SKM-1 treated with dmso at 0.1 percent for 144 hours (cell line): ENCODE measurements at regions not wholly inside any gene's neighbourhood (a gene's known extent, or its start where the extent isn't known, plus 50 kb on each side); places are given as distances from the start of the nearest gene placed in this dataset.

ENCODE experiments used
- DNase-seq: peaks from one replicate; lab custom pipeline; 2025; ENCODE audit not compliant: unreplicated experiment; lab: John Stamatoyannopoulos, UW

DNA sequence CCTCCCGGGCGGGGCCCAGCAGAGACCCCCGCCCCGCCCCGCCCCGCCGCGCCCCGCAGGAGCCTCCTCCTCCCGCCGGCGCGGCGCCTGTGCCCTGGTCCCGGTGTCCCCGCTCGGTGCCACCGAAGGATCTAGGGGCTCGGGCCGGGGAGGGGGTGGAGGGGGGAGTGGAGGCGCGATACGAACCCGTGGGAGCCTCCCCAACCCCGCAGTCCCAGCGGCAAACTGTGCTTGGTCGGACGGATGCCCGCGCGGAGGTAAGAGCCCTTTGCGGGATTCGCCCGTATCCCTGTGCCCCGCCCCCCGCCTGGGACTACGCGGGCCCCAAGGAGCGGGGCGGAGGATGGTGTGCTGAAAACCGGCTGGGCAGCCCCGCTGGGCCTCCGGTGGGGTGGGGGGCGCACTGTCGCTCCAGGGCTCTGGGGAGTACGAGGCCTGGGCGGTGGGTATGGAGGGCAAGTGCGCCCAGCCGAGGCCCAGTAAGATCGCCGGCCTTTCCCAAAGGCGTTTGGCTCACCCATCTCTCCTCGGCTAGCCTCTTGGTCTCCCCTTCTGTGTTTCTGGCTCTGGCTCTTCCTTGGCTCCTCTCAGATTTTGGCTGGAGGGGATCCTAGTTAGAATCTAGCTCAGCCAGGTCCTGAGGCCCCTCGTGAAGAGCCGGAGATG, 65.6 kb upstream of the POLG start:
- DNase-seq, result no peak

DNA sequence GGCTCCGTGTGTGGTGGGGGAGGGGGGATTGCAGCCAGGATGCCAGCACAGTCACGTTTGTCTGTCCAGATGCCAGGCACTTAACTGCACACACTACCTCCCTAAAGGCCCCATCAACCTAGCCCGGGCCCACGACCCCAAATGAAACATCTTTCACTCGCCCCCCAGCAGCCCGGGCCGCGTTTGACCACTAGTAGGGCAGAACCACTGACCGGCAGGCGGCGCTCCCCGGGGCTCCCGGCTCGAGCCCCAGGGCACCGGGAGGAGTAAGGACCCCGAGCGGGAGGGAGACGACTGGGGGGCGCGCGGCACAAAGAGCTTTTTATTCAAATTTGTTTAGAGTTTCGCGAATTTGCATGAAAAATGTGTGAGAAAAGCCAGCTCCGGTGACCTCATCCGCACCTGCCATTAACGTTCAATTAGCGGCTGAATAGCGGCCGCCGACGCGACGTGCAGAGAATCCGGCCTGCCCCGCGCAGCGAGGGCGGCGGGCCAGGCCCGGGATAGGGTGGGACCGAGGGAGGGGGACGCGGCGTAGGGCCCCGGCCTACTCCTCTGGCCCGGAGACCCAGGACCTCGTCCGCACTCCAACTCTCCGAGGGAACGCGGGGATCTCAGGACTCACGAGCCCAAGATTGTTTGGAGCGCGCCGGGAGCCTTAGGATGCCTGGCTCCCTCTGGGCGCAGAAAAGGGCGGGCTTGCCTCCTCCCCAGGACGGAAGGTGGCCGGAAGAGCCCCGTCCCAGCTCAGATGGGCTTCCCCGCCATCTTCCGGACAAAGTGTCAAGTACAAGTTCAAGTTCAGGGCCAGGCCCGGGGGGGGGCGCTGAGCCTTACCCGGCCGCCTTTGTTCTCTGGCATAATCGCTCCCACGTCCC, 64.9 kb upstream of the POLG start:
- no peak for DNase-seq

DNA sequence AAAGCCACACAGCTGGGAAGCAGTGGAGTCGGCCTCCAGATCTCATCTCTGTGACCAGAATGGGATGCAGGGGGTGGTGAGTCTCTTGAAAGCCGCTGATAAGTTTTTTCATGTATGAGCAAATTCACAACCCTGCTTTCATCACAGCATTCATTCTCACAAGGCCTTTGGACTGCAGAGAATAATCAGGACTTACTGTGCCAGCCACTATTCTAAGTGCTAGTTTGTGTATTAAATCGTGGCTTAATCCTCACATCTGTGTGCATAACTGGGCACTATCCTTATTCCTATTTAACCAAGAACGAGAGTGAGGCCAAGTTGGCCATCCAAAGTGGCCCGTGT, 64.2 kb upstream of the POLG start:
- DNase-seq, result no peak

DNA sequence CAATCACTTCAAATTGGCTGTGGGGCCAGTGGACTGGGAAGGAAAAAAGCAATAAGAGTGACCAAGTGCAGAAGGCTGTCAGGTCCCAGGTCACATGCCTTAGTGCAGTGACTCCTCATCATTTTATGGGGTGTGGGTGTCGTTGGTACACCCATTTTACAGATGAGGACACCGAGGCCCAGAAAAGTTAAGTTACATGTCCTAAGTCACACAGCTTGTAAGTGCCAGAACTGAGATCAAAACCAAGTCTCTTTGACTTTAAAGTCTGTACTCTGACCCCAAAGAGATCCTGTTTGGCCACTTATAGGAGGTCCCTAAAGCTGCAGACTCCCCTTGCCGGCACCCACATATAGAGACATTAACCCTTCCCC, 63.0 kb upstream of the POLG start:
- no peak for DNase-seq

DNA sequence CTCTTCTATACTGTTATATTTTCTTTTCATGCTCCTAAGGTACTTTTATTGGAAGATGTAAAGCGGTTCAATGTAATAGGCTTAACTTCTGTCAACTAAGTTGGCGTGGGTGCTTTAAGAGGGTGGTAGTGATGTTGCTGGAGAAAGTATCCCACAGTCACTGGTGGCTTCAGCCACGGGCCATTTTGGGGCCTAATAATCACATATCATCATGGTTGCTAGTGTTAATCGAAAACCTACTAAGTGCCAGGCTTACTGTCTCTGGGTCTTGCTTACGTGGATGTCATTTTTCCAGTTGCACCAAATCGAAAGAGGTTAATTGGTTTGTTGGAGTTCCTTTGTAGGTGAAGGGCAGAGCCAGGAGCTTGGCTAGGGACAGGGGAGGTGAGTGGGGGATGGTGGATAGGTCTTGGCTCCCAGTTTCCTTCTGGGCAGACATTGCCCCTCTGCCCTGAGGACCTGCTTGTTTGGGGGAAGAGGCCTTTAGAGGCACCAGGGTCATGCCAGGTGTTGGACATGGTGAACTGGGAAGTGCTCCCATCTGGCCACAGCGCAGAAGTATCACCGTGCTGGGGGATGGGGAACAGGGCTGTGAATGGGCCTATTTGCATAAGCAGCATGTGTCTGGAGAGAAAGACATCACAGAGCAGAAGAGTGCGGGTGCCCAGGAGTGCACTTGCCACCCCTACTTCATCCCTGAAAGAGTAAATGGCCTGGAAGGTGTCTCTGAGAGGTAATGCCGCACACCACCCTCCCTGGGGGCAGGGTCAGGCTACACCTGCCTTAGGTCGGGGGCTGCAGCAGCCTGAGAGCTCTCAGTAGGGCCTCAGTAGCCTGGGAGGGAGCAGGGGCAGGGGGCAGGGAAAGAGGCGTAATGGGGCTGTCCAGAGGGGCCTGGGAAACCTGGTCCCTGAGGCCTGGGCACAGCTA, 62.4 kb upstream of the POLG start:
- no peak for DNase-seq

DNA sequence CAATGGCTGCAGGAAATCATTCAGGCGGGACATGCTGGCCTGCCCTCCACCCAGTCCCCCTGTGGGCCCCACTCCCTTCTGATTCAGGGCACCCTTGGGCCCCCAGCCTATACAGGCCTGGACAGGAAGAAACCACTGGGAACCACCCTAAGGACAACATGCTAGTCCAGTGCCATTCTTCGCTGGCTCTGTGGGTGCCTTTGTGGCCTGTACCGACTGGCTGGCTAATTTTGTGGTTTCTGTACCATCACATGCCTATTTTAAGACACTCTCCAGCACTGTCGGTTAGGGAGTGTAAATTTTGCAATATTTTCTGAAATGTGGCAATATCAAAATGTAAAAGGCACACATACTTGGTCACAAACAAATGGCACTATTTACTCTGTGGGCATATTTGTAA, 61.4 kb upstream of the POLG start:
- DNase-seq, result peak; percentile 90

DNA sequence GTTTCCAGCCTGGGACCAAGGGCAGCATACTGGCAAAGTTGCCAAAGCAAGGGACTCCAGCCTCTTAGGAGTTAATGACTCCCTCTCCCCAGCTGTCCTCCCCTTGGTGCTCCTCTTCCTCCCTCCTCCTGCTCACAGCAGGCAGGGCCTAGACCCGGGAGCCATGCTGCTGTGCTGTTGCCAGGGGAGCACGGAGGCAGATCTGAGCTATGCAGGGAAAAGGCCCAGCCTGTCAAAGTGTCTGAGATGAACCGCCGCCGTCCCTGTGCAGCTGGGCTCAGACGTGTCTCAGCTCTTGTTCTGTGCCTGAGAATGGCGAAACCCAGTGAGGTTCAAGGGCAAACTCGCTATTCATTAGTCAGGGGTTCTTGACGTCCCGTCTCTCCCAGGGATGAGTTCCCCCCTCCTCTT, 60.8 kb upstream of the POLG start:
- DNase-seq, result peak; percentile 62

DNA sequence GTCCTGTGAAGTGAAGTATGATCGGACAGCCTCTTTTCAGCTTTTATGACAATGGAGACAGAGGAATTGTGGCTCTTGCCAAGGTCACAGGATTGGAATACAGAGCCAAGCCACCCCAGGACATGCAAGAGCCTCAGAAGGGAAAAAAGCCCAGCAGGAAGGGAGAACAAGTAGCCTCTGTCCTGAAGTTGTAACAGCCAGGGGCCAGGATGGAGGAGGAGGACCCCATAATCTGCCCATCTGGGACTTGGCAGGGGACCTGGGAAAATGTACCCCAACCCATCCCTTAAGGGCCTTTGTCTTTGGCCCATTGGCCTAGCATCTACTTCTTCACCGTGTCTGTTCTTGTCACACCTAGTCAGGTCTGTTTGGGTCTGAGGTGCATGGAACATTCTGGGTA, 60.4 kb upstream of the POLG start:
- no peak for DNase-seq

DNA sequence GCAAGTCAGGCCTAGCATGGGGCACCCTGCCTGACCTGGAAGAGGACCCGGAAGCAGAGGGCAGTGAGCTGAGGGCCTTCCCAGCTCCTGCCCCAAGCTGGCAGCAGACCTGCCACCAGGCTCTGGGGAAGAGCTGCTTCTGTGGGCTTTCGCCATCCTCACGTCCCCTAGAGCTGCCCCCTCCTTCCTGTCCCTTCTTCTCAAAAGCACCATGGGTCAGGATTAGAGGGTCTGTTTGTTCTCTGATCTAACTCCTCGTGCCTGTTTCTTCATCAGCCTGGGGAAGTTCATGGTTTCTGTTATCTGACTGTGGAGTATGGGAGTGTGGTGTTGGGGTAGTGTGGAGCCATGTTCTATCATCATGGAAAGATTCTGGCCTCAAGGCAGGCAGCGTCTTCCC, 58.4 kb upstream of the POLG start:
- no peak for DNase-seq

DNA sequence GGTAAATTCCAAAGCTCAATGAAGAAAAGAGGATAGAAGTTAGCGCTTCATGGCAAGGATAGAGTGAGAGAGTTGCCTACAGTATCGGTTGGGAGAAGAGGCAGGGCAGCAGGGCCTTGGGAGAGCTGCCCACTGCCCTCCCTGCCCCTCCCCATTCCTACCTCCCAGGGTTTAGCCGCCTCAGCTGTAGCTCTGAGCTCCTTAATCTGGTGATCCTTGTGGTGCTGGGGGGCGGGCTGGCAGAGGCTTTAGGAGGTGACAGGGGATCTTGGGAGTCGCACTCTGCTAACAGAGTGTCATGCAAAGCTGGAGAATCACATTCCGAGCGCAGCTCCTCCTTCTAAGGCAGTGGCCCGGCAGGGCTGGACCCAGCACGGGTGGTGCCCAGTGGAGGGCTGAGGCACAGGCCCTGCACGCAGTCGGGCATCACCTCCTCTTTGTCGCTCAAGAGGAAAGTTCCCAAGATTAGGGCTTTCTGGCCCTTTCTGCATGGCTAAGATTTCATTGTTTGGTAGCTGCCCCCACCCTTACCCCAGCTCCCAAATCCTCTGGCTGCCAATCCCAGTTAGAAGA, 57.1 kb upstream of the POLG start:
- no peak for DNase-seq

DNA sequence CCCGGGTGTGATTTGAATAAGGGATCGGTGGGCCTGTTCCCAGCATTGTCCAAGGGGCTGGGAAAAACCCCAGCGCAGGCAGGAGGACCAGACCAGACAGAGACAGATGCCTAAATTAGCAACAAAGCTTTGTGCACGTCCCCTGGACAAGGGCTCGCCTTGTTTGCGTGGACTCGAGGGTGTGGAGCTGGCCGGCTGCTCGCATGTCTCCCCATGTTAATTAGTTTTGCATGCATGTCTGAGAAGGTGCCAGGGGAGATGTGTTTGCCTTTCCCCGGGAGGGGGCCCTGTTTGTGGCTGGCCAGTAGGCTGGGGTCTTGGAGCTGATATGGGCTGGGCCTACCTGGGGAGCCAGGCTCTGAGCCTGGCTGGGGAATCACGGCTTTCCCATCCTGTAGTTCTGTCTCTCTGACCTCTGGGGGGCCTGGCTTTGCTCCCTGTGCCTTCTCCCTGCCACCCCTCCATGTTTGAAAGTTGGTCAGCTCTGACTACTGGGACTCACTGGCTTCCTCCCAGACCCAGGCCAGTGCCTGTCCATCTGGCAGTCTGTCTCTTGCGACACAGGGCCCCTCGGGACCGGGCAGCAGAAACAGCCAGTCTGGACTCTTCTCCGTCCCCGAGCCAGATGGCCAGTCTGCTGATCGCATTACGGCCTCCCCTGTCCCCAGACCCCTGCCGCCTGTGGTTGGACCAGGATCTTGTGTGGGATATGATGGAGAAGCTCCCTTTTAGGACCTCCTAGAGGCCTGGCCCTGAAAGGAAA, 55.4 kb upstream of the POLG start:
- no peak for DNase-seq

DNA sequence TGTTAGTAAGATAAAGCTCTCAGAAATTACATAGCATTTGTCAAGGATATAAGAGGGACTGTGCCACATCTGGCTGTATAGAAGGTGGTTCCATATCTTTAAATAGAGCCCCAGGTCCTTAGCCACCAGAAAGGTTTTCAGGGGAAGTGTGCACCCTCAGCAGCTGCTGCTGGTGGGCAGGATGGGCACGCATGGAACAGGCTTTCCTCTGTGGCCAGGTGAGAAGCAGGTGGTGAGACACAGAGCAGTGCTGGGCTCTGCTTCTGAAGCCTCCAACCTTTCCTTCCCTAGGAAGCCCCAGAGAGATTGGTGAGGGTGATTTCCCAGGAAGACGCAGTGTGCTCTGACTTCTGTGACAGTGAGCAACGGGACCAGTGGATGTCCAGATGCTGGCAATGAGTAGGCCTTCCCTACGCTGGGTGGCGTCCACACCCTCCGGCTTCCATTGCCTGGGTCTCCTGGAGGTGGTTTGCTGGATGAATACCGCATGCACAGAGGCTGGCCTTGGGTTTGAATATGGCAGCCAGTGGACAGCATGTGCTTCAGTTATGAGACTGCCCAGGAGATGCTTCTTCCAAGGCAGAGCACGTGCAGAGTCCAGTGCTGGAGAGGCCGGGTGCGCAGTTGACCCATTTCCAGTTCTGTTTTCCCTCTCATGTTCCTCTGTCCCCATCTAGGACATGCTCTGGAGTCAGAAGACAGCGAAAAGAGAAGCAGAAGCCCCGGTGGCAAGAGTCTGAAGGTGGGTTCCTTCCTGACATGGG, 52.7 kb upstream of the POLG start:
- no peak for DNase-seq

DNA sequence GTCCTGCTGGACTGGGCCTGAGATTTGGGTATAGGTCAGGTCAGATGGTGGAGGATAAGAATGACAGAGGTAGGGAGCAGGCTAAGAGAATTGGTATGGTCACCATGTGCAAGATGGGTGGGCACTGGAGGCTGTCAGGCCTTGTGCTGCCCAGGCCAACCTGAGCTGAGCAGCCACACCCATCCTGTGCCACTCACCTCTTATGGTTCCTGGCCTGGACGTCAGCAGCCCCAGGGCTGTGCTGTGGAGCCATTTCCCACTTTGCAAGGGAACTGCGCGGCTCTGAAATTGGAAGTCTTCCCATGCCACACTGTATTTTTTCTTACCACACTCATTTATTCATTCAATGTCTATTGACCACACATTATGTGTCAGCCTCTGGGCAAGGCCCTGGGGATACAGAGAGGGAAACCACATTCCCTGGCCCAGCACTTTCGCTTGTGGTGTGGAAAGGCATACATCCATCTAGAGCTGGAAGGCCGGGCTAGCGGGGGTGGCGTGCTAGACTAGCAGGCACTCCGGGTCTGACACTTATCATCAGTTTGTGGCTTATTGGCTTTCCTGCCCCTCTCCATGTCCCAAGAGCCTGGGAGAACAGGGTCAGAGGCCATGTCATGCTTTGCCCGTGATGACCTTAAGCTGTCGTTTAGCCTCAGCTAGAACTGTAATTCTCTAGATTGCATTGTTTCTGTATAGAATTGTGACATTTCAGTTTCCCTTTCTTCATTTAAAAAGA, 51.1 kb upstream of the POLG start:
- peak; percentile 83 for DNase-seq
